SK-N-SH (cell line): ENCODE measurements at regions not wholly inside any gene's neighbourhood (a gene's known extent, or its start where the extent isn't known, plus 50 kb on each side); places are given as distances from the start of the nearest gene placed in this dataset.

Experiments
- CTCF ChIA-PET: fragments of 300-600, 350-600 bp; formaldehyde crosslinking; extraction: SDS; loops from one replicate; lab custom pipeline; 2021; lab: Yijun Ruan, JAX
- POLR2A ChIA-PET: fragments of 350-600 bp; sonication (Branson Sonifier 250); formaldehyde crosslinking; extraction: SDS; loops from one replicate; lab custom pipeline; 2020; ENCODE audit warnings: antibody characterized with exemption, inconsistent platforms; lab: Yijun Ruan, JAX
- DNase-seq: peaks from one replicate; pipeline ENCODE4 v3.0.0; 2012
- H2AFZ ChIP-seq: fragments of 200-600 bp; sonication (generic); 2 replicates; pipeline ENCODE4 v1.8.1; 2016; ENCODE audit warnings: antibody characterized with exemption, mild to moderate bottlenecking, low read depth
- H3F3A ChIP-seq: fragments of 200-600 bp; sonication (generic); replicated peaks from 2 replicates; pipeline ENCODE3; 2016; ENCODE audit warnings: antibody characterized with exemption, mild to moderate bottlenecking; ENCODE audit not compliant: insufficient read depth
- H3K27ac ChIP-seq, 2 experiments: fragments of 200-500 bp in 1 of 2; fragments of 200-600 bp in 1 of 2; sonication (Bioruptor generic) in 1 of 2; sonication (generic), shearing (Covaris generic) in 1 of 2; 2 replicates each; pipeline versions ENCODE4 v1.5.1 to v1.6.1; 2014 to 2016; ENCODE audit warnings: low read depth in 2 of 2, inconsistent platforms in 1 of 2, low read length in 1 of 2, mild to moderate bottlenecking in 1 of 2, mixed read lengths in 1 of 2
- H3K27me3 ChIP-seq: fragments of 200-600 bp; sonication (generic), shearing (Covaris generic); 2 replicates; pipeline ENCODE4 v1.6.1; 2016; ENCODE audit warnings: mixed run types; ENCODE audit not compliant: insufficient read depth
- H3K36me3 ChIP-seq, 2 experiments: fragments of 200-500 bp in 1 of 2; fragments of 200-600 bp in 1 of 2; sonication (Bioruptor generic) in 1 of 2; sonication (generic) in 1 of 2; replicated peaks in 1 of 2; 2 replicates each; pipeline versions ENCODE3 to v1.5.1; 2014 to 2016; ENCODE audit warnings: low read length in 1 of 2, mild to moderate bottlenecking in 1 of 2; ENCODE audit not compliant: insufficient read depth in 2 of 2, control insufficient read depth in 1 of 2
- H3K4me1 ChIP-seq, 2 experiments: fragments of 200-500 bp in 1 of 2; fragments of 200-600 bp in 1 of 2; sonication (Bioruptor generic) in 1 of 2; sonication (generic), shearing (Covaris generic) in 1 of 2; 2 replicates each; pipeline versions ENCODE4 v1.5.1 to v1.6.1; 2014 to 2016; ENCODE audit warnings: low read depth in 1 of 2, low read length in 1 of 2, mixed run types in 1 of 2; ENCODE audit not compliant: insufficient read depth in 2 of 2, control insufficient read depth in 1 of 2
- H3K4me2 ChIP-seq: fragments of 200-600 bp; sonication (generic), shearing (Covaris generic); 2 replicates; pipeline ENCODE4 v1.6.1; 2017; ENCODE audit warnings: mixed run types
- H3K4me3 ChIP-seq, 2 experiments: fragments of 200-500 bp in 1 of 2; fragments of 200-600 bp in 1 of 2; sonication (Bioruptor generic) in 1 of 2; sonication (generic), shearing (Covaris generic) in 1 of 2; 2 replicates each; pipeline versions ENCODE4 v1.5.1 to v1.8.1; 2014 to 2016; ENCODE audit warnings: low read depth in 2 of 2, inconsistent platforms in 1 of 2, low read length in 1 of 2, mild to moderate bottlenecking in 1 of 2, mixed read lengths in 1 of 2, moderate library complexity in 1 of 2
- H3K79me2 ChIP-seq: fragments of 200-600 bp; sonication (generic); 2 replicates; pipeline ENCODE4 v1.8.1; 2017; ENCODE audit warnings: mild to moderate bottlenecking; ENCODE audit not compliant: insufficient read depth
- H3K9ac ChIP-seq: fragments of 200-600 bp; sonication (generic); 2 replicates; pipeline ENCODE4 v1.6.1; 2017; ENCODE audit warnings: mixed run types
- H3K9me2 ChIP-seq: fragments of 200-600 bp; sonication (generic); 2 replicates; pipeline ENCODE4 v1.6.1; 2017; ENCODE audit warnings: mixed run types
- H3K9me3 ChIP-seq: fragments of 200-600 bp; sonication (generic); 2 replicates; pipeline ENCODE4 v1.6.1; 2017; ENCODE audit warnings: mixed run types, mild to moderate bottlenecking, moderate library complexity
- H4K20me1 ChIP-seq: fragments of 200-600 bp; sonication (generic); 2 replicates; pipeline ENCODE4 v1.6.1; 2017; ENCODE audit warnings: mild to moderate bottlenecking, mixed run types; ENCODE audit not compliant: insufficient read depth
- CHD2 ChIP-seq: fragments of 150-350 bp; IDR thresholded peaks from 2 replicates; pipeline ENCODE4 v1.6.1; 2018; ENCODE audit warnings: low read length; ENCODE audit not compliant: partially characterized antibody
- CTCF ChIP-seq: fragments of 200-600 bp; sonication (generic); IDR thresholded peaks from 2 replicates; pipeline ENCODE4 v1.6.1; 2017; ENCODE audit warnings: antibody characterized with exemption, mild to moderate bottlenecking, moderate library complexity
- ELF1 ChIP-seq: IDR thresholded peaks from 2 replicates; pipeline ENCODE4 v1.4.0; 2012
- EP300 ChIP-seq, 2 experiments: IDR thresholded peaks; 2 replicates each; pipeline versions ENCODE4 v1.4.0 to v1.6.1; 2012; ENCODE audit warnings: borderline replicate concordance in 1 of 2, low read depth in 1 of 2, low read length in 1 of 2
- EZH2phosphoT487 ChIP-seq: fragments of 200-600 bp; sonication (generic); IDR thresholded peaks from 2 replicates; pipeline ENCODE4 v1.6.1; 2017; ENCODE audit warnings: low read depth, mixed run types, mild to moderate bottlenecking, antibody characterized with exemption, moderate library complexity, borderline replicate concordance
- FOSL2 ChIP-seq: IDR thresholded peaks from 2 replicates; pipeline ENCODE4 v1.4.0; 2012; ENCODE audit warnings: low read depth, mild to moderate bottlenecking, moderate library complexity, borderline replicate concordance
- FOXM1 ChIP-seq: IDR thresholded peaks from 2 replicates; pipeline ENCODE4 v1.4.0; 2012; ENCODE audit warnings: low read depth, mild to moderate bottlenecking
- GATA2 ChIP-seq: sonication (generic); formaldehyde crosslinking; IDR thresholded peaks from 2 replicates; pipeline ENCODE4 v1.5.0; 2020; ENCODE audit warnings: mild to moderate bottlenecking, missing genetic modification reagents
- JUND ChIP-seq: IDR thresholded peaks from 2 replicates; pipeline ENCODE4 v1.4.0; 2012
- MAX ChIP-seq: IDR thresholded peaks from 2 replicates; pipeline ENCODE4 v1.4.0; 2012; ENCODE audit warnings: low read depth
- MEF2A ChIP-seq: IDR thresholded peaks from 2 replicates; pipeline ENCODE4 v1.4.0; 2012; ENCODE audit warnings: low read depth, borderline replicate concordance
- POLR2AphosphoS5 ChIP-seq: IDR thresholded peaks from 2 replicates; pipeline ENCODE4 v1.6.1; 2012; ENCODE audit warnings: low read depth, low read length
- RAD21 ChIP-seq: IDR thresholded peaks from 2 replicates; pipeline ENCODE4 v1.6.1; 2012; ENCODE audit warnings: mild to moderate bottlenecking, low read length
- REST ChIP-seq: IDR thresholded peaks from 2 replicates; pipeline ENCODE4 v1.6.1; 2012; ENCODE audit warnings: mild to moderate bottlenecking, low read depth, low read length, moderate library complexity
- RFX5 ChIP-seq: IDR thresholded peaks from 2 replicates; pipeline ENCODE4 v1.6.1; 2012; ENCODE audit warnings: mild to moderate bottlenecking, improper control_type of control experiment, low read length
- SIN3A ChIP-seq: IDR thresholded peaks from 2 replicates; pipeline ENCODE4 v1.6.1; 2012; ENCODE audit warnings: low read depth, mild to moderate bottlenecking, low read length, moderate library complexity, borderline replicate concordance
- TEAD4 ChIP-seq: IDR thresholded peaks from 2 replicates; pipeline ENCODE4 v1.4.0; 2012; ENCODE audit warnings: mild to moderate bottlenecking, borderline replicate concordance; ENCODE audit not compliant: insufficient read depth
- USF1 ChIP-seq: IDR thresholded peaks from 2 replicates; pipeline ENCODE4 v1.4.0; 2012; ENCODE audit warnings: low read depth, borderline replicate concordance
- WGBS: methylation state at CpG from one replicate; pipeline ENCODE4 v1.1.6; 2017; ENCODE audit warnings: low lambda C conversion rate; 5-methylcytosine and 5-hydroxymethylcytosine counted together

GRCh38 chr3:154749514-154749913, 319.5 kb upstream of the GPR149 start:
- H3F3A ChIP-seq, result no peaks in the 10 kb centered on the region
- no peaks in the 10 kb centered on the region for H3K27me3 ChIP-seq
- no peaks in the 10 kb centered on the region for H3K9me3 ChIP-seq
- H3K9ac ChIP-seq, result no peak overlapping the region
- no peaks in the 10 kb centered on the region for H4K20me1 ChIP-seq
- H3K9me2 ChIP-seq, result no peaks in the 10 kb centered on the region
- ChIA-PET POLR2A (no interaction called here), CTCF (interaction anchor here (1.0 kb wide), 1 partner anchor 8 kb away, joined by 4 read pairs; no protein-coding TSS in a partner anchor)
- 43% methylated on average over 2 of the region's 3 CpGs for WGBS
- H3K27ac ChIP-seq, result no peak overlapping the region
- no peaks in the 10 kb centered on the region for H3K36me3 ChIP-seq
- H3K4me1 ChIP-seq, result no peaks in the 10 kb centered on the region
- DNase-seq, result no peak
- H3K4me2 ChIP-seq, result no peak overlapping the region
- no peak overlapping the region for H2AFZ ChIP-seq
- TF ChIP-seq FOSL2 (no peak), TEAD4 (no peak), POLR2AphosphoS5 (no peak), EZH2phosphoT487 (no peak), MEF2A (no peak), GATA2 (CRISPR knock-in tag) (no peak), SIN3A (no peak), MAX (no peak), CHD2 (no peak), REST (no peak), ELF1 (no peak), EP300 (IDR thresholded peaks at IDR 0.05; ENCODE audit: borderline replicate concordance in 1 of 2, low read depth in 1 of 2, low read length in 1 of 2) (no peak), USF1 (no peak), JUND (no peak)
- H3K4me3 ChIP-seq, result no peak overlapping the region
- no peaks in the 10 kb centered on the region for H3K79me2 ChIP-seq

GRCh38 chr3:154745929-154746328, 315.9 kb upstream of the GPR149 start:
- ChIA-PET CTCF (interaction anchor here (0.7 to 1.5 kb wide), 2 partner anchors 103 to 411 kb away, joined by 3 to 5 read pairs; no protein-coding TSS in a partner anchor), POLR2A (no interaction called here)
- TF ChIP-seq RFX5, result no peak
- TF ChIP-seq RAD21, result peak; percentile 54
- TF ChIP-seq FOXM1, result no peak
- no peak for TF ChIP-seq ELF1
- peak; percentile 29; the same call in 1 of the 2 replicates for TF ChIP-seq CTCF
- H3K4me1 ChIP-seq, result no peaks in the 10 kb centered on the region
- no peaks in the 10 kb centered on the region for H3K9me2 ChIP-seq
- H3K27me3 ChIP-seq, result no peaks in the 10 kb centered on the region
- peak; percentile 8 for DNase-seq
- no peaks in the 10 kb centered on the region for H3F3A ChIP-seq
- no peak overlapping the region for H3K27ac ChIP-seq
- H3K79me2 ChIP-seq, result no peaks in the 10 kb centered on the region
- no peak overlapping the region for H3K4me3 ChIP-seq
- no peak overlapping the region for H2AFZ ChIP-seq
- H3K9ac ChIP-seq, result no peak overlapping the region
- no peaks in the 10 kb centered on the region for H3K36me3 ChIP-seq
- WGBS, result 9% methylated on average over 1 of the region's 1 CpG
- no peaks in the 10 kb centered on the region for H3K9me3 ChIP-seq
- no peaks in the 10 kb centered on the region for H4K20me1 ChIP-seq
- no peak overlapping the region for H3K4me2 ChIP-seq
